ENCODE measurements at regions not wholly inside any gene's neighbourhood (a gene's known extent, or its start where the extent isn't known, plus 50 kb on each side); places are given as distances from the start of the nearest gene placed in this dataset.
A peak's percentile ranks its signal among the peaks of the same experiment; 100 is the strongest.
"Not testable (repeated sequence)": the region's sequence is repeated elsewhere in the genome, so short reads cannot be mapped to it uniquely, and the experiment has no call there.

DNA sequence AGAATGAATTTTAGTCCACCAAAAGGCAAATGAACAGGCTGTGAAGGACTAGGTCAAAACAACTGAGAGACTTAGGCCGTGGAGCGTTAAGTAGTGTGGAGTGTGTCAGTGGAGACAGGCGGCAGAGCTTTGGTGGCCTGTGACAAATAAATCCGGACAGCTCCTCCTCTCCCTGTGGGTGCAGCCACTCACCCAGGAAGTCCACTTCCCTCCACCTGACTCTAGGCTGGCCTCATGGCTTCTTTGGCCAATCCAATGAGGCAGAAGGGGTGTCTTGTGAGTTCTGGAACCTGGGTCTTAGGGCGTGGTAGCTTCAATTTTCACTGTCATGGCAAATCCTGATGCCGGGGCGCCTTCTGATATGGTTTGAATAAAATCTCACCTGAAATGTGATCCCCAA is 180.9 kb upstream of the C14orf180 start:
- no peak for DNase-seq (ENCODE audit: low spot score)

DNA sequence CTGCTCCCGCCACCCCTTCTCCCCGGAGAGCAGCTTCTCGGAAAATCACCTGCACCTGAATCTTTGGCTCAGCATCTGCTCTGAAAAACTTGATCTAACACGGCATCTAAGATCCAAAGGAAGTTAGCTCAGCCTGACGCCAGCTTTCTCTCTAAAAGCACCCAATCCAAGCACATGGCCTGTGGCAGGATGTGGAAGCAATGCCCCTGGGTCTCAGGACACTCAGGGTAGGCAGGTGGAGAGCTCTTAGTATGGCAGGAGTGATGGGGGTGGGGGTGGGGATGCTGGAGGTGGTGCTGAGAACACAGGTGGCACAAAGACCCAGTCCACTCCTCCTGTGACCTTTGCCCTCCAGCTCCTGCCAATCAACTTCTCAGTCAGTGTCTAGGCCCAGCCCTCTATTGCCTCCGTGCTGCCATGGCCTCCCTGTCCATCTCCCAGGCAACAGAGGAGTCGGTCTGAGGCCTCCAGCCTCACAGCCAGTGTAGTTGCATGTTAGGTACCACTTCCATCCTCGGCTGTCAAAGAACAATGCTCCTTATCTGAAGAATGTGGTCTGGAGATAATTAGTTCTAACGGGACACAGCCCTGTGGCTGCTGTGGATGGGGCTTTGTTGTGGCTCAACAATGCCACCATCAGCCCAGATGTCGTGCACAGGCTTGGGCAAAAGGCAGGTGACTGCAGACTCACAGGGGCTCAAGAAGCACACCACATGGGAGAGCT is 180.0 kb upstream of the C14orf180 start:
- no peak for DNase-seq (ENCODE audit: low spot score)

DNA sequence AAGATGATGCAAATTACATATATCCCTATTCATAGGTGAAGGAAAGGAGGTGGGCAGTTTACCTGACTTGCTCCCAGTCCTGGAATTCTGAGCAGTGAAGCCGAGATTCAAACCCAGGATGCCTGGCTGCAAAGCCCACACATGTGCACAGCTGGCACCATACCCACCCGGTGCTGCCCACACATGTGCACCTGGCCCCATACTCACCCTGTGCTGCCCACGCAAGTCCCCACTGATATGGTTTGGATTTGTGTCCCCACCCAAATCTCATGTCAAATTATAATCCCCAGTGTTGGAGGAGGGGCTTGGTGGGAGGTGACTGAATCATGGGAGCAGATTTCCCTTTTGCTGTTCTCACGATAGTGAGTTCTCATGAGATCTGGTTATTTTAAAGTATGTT is 179.2 kb upstream of the C14orf180 start:
- DNase-seq (ENCODE audit: low spot score) = no peak

DNA sequence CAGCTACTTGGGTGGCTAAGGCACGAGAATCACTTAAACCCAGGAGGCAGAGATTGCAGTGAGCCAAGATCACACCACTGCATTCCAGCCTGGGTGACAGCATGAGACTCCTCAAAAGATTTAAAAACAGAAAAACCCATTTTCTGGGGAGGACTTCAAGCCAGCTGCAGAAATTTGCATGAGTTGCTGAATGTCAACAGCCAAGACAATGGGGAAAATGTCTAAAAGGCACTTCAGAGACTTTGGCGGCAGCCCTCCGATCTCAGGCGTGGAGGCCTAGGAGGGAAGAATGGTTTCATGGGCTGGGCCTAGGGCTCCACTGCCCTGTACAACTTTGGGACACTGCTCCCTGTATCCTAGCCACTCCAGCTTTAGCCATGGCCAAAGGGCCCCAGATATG is 177.8 kb upstream of the C14orf180 start:
- no peak for DNase-seq (ENCODE audit: low spot score)

DNA sequence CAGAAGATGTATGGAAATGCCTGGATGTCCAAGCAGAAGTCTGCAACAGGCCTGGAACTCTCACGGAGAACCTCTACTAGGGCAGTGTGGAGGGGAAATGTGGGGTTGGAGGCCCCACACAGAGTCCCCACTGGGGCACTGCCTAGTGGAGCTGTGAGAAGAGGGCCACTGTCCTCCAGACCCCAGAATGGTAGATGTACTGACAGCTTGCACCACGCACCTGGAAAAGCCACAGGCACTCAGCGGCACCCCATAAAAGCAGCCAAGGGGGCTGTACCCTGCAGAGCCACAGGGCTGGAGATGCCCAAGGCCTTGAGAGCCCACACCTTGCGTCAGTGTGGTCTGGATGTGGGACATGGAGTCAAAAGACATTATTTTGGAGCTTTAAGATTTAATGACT is 177.3 kb upstream of the C14orf180 start:
- not testable (repeated sequence) for DNase-seq (ENCODE audit: low spot score)

DNA sequence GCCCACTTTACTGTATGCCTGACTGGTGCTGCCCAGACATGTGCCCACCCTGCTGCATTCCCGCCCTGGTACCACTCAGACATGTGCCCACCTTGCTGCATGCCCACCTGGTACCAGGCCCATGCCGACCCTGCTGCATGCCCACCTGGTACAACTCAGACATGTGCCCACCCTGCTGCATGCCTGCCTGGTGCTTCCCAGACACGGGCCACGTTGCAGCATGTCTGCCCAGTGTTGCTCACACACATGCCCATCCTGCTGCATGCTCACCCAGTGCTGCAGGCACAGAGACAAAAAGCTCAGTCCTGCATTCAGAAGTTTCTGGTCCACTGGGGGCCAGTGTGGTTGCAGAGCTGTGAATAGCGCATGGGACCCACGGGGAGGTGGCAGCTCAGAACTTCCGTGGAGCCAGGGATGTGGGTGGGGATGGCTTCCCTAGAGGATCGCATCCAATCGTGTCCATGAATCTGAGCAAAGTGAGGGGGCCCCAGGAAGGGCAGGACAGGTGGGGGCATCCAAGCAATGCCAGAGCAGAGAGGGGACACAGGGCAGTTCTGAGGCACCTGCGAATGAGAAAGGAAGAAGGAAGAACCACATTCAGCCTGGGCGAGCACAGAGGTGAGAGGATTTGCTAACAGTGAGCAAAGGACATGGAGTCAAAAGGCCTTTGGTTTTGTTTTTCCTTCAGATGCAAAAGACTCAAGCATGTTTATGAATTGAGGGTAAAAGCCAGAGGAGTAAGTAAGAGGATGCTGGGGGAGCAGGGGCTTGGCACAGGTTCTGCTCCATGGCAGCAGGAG is 175.9 kb upstream of the C14orf180 start:
- DNase-seq (ENCODE audit: low spot score) = no peak

DNA sequence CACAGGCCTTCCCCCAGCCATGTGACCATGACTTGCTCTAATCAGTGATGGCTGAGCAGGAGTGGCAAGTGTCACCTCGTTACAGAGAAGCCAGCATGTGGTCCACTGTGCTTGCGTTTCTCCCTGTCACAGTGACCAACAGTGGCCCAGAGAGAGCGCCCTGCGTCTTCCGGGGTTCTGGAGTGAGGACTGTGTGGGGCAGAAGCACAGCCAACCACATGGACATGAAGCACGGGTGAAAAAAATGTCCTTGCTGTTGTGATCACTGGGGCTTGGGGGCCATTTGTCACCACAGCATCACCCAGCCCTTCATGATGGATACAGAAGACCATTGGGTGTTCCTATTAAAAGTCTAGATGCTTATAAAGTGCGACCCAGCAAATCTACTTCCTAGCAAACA is 174.6 kb upstream of the C14orf180 start:
- no peak for DNase-seq (ENCODE audit: low spot score)

DNA sequence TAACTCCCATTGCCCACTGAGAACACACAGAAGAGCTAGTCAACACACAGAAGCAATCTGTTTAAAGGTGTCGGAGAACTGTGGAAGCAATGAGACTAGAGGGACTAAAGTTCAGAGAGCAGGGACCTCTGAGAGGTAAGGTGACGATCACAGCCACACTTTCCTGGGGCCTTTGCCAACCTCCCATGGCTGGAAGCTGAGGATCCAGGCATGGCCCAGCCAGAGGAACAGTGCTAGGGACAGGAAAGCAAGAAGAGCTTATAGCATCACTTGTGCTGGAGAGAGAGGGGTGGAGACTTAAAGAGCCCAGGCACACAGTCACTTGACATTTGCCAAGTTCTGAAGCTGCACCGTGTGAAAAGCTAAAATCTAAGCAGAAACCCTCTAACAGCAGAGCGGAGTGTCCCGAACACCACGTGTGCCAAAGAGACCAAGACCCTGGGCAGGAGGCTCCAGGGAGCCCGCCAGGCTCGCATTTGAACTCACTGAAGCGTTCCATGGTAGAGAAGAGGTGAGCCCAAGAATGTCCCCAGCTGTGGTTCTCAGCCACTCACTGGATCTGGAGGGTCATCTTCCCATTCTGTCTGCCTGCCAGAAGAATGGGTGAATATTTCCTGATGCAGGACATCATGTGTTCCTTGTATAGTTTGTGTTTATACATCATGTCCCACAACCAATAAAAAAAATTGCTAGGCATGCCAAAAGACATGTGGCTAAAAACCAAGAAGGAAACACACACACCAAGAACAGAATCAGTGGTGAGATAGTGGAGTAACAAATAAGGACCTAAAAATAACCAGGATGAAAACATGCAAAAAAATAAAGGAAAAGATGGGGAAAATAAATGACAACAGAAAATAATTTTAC is 174.0 kb upstream of the C14orf180 start:
- no peak for DNase-seq (ENCODE audit: low spot score)

DNA sequence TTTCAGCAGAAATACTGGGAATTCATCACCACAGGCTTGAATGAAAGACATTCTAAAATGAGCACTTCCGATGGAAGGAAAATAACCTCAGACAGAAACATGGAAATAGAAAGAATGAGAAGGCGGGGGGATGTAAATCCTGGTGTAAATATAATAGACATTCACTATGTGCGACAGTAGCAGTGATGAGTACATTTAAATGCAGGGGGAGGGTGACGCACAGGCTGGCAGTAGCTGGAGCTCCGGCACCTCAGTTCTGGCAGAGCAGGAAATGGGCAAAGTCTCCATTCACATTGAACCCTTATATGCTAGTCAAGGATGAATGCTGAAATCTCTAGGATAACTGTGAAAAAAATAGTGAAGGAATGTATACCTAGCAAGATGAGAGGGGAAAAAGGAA is 172.7 kb upstream of the C14orf180 start:
- DNase-seq (ENCODE audit: low spot score) = no peak

DNA sequence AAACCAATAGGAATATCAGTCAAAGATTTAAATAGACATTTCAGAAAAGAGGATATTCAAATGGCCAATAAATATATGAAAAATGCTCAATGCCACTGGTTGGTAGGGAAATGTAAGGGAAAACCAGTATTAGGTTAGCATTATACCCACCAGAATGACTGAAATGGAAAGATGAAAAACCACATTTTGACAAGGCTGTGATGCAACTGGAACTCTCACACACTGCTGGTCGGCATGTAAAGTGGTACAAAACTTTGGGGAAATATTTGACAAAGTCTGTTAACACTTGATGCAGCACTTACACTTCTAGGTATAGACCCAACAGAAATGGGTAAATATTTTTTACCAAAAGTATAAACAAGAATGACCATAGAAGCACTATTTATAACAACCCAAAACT is 163.2 kb upstream of the C14orf180 start:
- DNase-seq (ENCODE audit: low spot score) = no peak

DNA sequence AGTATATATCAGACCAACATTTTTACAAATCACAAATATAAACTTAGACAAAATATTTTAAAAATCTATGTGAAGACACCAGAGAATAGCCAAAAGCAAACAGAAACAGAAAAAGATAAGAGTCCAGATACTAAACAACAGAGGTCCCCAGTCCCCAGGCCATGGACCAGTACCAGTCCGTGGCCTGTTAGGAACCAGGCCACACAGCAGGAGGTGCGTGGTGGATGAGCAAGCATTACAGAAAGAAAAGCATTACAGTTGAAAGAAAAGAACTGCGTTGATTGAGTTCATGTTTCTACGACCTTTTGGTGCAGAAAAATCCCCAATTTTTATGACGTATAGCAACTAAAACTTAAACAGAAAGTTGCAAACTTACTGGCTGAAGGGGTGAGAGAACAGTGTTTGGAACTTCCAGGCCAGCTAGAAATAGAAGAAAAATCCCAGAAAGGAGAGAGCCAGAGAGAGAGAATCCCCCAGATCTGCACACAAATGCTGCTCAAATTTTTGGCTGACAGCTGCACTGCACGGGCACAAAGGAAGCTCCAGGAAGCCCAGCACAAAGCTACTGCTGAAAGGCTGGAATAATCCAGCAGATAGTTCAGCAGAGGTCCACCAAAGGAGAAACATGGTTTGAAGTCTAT is 159.6 kb upstream of the C14orf180 start:
- no peak for DNase-seq (ENCODE audit: low spot score)

DNA sequence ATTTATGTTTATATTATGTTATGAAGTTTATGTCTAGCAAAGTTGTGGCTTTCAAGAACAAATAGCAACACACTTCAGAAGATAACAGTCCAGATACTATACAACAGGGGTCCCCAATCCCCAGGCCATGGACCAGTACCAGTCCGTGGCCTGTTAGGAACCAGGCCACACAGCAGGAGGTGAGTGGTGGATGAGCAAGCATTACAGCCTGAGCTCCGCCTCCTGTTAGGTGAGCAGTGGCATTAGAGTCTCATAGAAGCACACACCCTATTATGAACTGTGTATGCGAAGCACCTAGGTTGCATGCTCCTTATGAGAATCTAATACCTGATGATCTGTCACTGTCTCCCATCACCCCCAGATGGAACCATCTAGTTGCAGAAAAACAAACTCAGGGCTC is 159.0 kb upstream of the C14orf180 start:
- DNase-seq (ENCODE audit: low spot score) = not testable (repeated sequence)

DNA sequence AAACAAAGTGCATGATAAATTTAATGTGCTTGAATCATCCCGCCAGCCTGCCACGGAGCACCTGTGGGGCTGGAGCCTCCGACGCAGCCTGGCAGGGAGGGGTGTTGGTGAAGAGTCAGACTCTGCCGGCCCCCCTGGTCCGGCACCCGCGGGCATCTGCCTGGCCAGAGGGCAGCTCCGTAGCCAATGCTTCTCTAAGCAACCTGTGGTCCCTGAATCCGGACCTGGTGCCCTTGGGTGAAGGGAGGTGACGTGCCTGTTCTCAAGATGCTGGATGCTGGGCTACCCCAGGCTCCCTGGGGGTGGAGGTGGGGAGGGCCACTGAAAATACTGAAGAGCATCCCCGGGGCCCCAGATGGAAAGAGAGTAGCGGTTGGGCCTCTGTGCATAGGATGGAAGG is 158.6 kb upstream of the C14orf180 start:
- DNase-seq (ENCODE audit: low spot score) = no peak

DNA sequence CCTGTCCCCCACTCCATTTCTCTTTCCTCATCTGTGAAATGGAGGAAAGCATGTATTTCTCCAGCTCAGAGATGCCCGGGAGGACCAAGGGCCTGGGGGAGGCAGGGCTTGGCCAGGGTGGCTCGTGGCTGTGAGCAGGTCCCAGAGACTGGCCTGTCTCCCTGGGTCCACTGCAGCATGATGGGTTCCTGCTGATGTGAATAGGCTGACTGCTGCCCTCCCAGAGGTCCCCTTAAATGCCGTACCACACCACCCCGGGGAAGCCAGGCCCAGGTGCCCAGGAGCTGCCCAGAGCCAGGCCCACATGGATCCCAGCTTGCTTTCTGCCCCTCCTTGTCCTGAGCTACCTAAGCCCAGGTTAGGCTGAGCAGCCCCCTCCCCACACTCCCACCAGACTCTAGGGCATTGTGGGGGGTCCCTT is 158.2 kb upstream of the C14orf180 start:
- DNase-seq (ENCODE audit: low spot score) = no peak

DNA sequence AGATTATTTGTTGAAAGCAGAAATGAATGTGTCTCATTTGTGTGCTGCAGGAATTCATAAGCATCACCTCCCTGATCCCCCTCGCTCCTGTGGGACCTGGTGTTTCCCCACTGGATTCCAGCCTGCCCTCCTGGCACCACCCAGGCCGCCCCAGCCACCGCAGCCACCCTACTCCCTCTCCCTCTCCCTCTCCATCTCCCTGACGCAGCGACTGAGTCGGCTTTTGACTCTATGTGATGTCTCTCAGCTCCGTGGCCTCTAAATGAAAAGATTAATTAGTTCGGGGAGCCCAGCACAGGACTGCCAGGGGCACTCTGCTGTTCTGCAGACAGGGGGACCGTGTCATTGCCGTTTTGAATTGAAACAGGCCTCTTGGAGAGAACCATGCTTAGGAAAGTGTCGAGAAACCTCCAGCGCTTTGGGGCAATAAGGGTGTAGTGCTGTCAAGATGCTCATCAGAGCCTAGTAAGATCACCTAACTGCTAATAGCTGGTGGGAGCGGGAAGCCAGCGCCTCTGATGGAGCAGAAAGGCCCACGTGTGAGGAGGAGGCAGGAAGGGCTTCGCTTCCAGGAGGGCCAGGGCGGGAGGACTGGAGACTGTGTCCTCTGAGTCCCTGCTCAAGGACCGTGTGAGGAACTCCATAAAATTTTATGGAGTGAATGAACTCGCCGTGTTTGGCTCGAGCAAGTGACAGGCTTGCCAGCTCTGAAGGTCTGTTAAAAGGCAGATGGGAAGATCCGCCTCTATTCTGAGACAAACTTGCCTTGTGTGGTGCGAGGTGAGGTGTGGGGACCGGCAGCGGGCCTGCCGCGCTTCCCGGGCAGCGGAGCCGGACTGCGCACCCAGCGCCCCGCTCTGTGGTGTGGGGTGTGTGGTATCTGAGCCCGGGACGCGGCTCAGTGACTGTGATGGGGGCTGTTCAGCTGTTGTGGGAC is 157.4 kb upstream of the C14orf180 start:
- no peak for DNase-seq (ENCODE audit: low spot score)

DNA sequence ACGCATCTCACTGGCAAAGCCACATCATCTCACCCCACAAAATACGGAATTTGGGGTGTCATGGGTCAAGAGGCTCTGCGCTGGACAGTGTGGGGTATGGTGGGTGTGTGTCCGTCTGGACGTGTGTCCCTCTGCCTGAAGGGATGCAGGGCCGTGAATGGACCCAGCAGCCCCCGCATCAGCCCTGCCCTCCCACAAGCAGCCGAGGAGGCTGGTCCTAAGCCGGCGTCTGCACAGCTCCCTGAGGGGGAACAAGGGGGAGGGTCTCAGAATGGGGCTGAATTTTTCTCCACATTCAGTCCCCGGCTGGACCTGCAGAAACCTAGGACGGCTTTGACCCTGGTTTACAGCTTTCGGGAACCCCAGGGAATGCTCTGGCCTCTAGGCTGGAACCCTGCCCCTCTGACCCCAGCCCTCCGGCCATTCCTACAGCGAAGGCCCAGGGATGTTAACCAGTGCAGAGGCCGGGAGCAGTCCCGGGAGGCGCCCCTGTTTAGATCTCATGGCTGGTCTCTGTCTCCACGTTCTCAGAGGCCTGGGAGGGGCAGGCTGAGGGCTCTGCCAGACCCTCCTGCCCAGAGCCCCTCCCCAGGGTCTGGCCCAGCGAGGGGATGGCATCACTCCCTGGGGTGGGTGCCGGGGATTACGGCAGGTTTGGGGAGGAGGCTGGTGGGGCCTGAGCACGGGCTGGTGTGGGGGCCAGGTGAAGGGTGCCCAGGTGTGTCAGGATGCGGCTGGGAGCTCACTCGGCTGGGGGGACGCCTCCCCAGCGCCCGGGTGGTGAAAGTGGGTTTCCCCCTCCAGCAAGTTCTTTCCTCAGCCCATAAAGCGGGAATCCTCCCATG is 156.5 kb upstream of the C14orf180 start:
- no peak for DNase-seq (ENCODE audit: low spot score)

DNA sequence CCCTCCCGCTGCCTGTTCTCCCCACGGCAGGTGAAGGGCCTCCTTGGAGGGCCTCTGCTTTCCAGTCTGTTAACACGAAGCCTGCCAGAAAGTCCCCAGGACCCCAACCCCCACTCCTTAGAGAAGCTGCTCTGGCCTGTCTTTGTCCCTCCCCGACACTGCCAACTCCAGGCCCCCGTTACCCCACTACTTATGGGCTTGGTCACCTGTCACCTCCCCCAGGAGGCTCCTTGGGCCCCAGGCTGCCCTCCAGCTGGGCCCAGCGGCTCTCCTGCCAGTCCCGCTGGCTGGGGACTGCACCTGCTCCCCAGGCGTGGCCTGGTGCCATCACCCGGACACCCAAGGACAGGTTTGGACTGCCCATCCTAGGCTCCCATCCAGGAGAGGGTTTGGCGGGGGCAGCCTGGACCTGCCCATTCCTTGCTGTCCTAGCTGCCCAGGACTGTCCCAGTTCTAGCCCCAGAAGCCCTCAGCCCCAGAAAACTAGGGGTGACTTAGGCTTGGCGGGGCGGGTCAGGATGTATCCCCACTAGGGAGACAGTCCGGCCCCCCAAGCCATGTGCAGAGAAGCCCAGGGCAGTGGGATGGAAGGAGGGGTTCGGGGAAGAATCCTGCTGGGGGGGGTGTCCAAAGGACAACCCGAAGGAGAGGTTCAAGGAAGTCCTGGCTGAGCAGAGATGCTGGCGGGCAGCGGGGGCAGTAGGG is 155.7 kb upstream of the C14orf180 start:
- DNase-seq (ENCODE audit: low spot score) = no peak

DNA sequence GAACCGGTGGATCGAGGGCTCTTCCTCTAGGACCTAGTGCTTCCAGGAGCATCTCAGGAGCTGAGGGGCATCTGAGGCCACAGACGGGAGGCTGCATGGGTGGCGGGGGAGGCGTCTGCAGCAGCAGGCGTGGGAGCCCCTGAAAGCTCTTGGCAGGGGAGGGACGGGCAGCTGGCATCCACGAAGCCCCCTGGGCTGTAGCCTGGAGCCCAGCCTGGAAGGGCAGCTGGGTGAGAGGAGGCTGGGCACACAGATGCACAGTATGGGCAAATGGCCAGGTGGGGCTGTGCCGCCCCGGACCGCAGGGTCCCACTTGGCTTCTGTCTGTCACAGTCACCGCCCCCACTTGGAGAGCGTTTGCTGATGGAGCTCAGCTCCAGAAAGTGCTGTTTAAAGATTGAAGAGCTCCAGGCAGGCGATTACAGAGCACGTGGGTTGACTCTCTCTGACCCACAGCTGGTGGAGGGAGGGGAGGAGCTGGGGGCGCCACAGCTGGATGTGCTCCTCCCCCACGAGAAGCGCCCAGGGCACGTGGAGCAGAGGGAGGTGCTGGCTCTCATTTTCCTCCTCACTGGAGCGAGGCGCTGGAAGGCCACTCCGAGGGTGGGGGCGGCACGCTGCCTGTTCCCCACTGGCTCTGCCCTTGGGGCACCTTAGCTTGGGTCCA is 155.0 kb upstream of the C14orf180 start:
- DNase-seq (ENCODE audit: low spot score) = peak; percentile 29

DNA sequence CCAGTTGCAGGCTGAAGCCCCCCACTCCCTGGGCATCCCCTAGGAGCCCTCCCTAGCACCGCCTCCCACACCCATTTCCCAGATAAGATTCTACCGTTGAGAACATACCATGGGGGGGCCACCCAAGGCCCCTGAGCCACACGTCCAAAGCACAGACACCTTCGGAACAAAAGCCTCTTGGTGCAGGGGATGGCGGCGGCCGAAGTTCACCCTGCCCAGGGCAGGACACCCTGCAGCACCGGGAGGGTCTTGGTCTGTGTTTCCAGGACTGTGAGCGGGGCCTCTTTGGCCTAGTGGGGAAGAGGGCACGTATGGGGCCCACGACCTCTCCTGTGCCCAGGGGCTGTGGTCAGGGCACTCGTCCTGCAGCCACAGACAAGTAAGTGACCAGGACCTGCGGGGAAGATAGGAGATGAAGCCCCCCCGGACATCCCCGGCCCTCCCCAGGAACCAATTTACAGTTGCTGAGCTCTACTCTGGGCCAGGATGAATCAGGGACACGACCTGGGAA is 154.3 kb upstream of the C14orf180 start:
- DNase-seq (ENCODE audit: low spot score) = no peak

All from pons (tissue), 1 donor.